Umbilical cord (tissue), 1 donor: ENCODE measurements at regions not wholly inside any gene's neighbourhood (a gene's known extent, or its start where the extent isn't known, plus 50 kb on each side); places are given as distances from the start of the nearest gene placed in this dataset.
A peak's percentile ranks its signal among the peaks of the same experiment; 100 is the strongest.
"Not testable (repeated sequence)": the region's sequence is repeated elsewhere in the genome, so short reads cannot be mapped to it uniquely, and the experiment has no call there.

ENCODE experiments used
- DNase-seq: peaks from one replicate; pipeline ENCODE4 v3.0.0-alpha.2; 2015; ENCODE audit warnings: low spot score

- DNase-seq = no peak
These were observed 53.8 kb downstream of the ADRB2 start for GRCh38 chr5:148880197-148880596.

GRCh38 chr5:148880696-148881095 is 54.3 kb downstream of the ADRB2 start:
- no peak for DNase-seq

- DNase-seq = peak; percentile 36
These were observed 55.9 kb downstream of the ADRB2 start for GRCh38 chr5:148882332-148882731.

- DNase-seq = no peak
These were observed 58.1 kb downstream of the ADRB2 start for GRCh38 chr5:148884339-148885020.

GRCh38 chr5:148887123-148887881 is 60.9 kb downstream of the ADRB2 start:
- no peak for DNase-seq

- DNase-seq = not testable (repeated sequence)
These were observed 63.5 kb downstream of the ADRB2 start for GRCh38 chr5:148889936-148890335.

GRCh38 chr5:148895441-148895840 is 69.0 kb downstream of the ADRB2 start:
- DNase-seq = not testable (repeated sequence)

- DNase-seq = no peak
These were observed 71.4 kb downstream of the ADRB2 start for GRCh38 chr5:148897842-148898241.

GRCh38 chr5:148898413-148899075 is 72.1 kb downstream of the ADRB2 start:
- DNase-seq = no peak

- no peak for DNase-seq
These were observed 73.6 kb downstream of the ADRB2 start for GRCh38 chr5:148899993-148900392.

- DNase-seq = no peak
These were observed 76.1 kb downstream of the ADRB2 start for GRCh38 chr5:148902478-148902877.

GRCh38 chr5:148903587-148903986 is 77.2 kb downstream of the ADRB2 start:
- DNase-seq = no peak

- peak; percentile 49 for DNase-seq
These were observed 78.0 kb downstream of the ADRB2 start for GRCh38 chr5:148904440-148904839.

- DNase-seq = no peak
These were observed 79.1 kb downstream of the ADRB2 start for GRCh38 chr5:148905541-148905940.

- no peak for DNase-seq
These were observed 80.6 kb downstream of the ADRB2 start for GRCh38 chr5:148906968-148907367.

GRCh38 chr5:148909040-148909439 is 82.6 kb downstream of the ADRB2 start:
- DNase-seq = no peak

GRCh38 chr5:148909766-148910165 is 83.4 kb downstream of the ADRB2 start:
- DNase-seq = no peak

- DNase-seq = no peak
These were observed 83.8 kb downstream of the ADRB2 start for GRCh38 chr5:148910216-148910615.

GRCh38 chr5:148910686-148911361 is 84.4 kb downstream of the ADRB2 start:
- no peak for DNase-seq

GRCh38 chr5:148911386-148911785 is 85.0 kb downstream of the ADRB2 start:
- no peak for DNase-seq

- DNase-seq = no peak
These were observed 85.7 kb downstream of the ADRB2 start for GRCh38 chr5:148912146-148912545.
